HL-60 (cell line): ENCODE measurements at regions not wholly inside any gene's neighbourhood (a gene's known extent, or its start where the extent isn't known, plus 50 kb on each side); places are given as distances from the start of the nearest gene placed in this dataset.

Experiments used
- GABPA ChIP-seq: IDR thresholded peaks from 2 replicates; pipeline ENCODE4 v1.6.1; 2012; ENCODE audit warnings: low read depth
- POLR2AphosphoS5 ChIP-seq: IDR thresholded peaks from 2 replicates; pipeline ENCODE4 v1.6.1; 2012; ENCODE audit warnings: low read depth
- SPI1 ChIP-seq: IDR thresholded peaks from 2 replicates; pipeline ENCODE4 v1.6.1; 2012; ENCODE audit warnings: low read depth, mild to moderate bottlenecking, borderline replicate concordance
- TF ChIP-seq, protein P1 (sequence below): IDR thresholded peaks from one replicate; pipeline ENCODE4 v1.5.1; 2011; ENCODE audit warnings: low read length, control low read depth, inconsistent platforms; ENCODE audit not compliant: insufficient read depth
- TF ChIP-seq, protein P2 (sequence below): IDR thresholded peaks from 2 replicates; pipeline ENCODE4 v1.6.1; 2012; ENCODE audit warnings: low read depth; ENCODE audit not compliant: insufficient replicate concordance

DNA sequence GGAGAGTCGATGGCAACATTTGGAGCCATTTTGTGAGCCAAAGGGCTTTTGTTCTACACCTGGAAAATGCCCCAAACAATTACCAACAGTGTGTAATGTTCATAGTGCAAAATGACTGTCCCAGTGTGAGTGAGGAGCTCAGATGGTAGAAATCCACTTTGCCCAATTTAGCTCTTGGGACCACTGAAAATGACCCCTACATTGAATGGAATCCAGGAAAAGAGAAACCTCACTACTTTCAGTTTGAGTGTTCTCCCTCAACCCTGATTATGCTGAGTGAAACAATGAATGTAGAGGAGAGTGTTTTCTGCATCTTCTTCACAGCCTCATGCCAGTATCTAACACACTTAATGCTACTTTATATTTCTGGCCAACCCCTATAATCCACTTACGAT, 84.9 kb upstream of the NRN1 start:
- TF ChIP-seq, protein P1, sequence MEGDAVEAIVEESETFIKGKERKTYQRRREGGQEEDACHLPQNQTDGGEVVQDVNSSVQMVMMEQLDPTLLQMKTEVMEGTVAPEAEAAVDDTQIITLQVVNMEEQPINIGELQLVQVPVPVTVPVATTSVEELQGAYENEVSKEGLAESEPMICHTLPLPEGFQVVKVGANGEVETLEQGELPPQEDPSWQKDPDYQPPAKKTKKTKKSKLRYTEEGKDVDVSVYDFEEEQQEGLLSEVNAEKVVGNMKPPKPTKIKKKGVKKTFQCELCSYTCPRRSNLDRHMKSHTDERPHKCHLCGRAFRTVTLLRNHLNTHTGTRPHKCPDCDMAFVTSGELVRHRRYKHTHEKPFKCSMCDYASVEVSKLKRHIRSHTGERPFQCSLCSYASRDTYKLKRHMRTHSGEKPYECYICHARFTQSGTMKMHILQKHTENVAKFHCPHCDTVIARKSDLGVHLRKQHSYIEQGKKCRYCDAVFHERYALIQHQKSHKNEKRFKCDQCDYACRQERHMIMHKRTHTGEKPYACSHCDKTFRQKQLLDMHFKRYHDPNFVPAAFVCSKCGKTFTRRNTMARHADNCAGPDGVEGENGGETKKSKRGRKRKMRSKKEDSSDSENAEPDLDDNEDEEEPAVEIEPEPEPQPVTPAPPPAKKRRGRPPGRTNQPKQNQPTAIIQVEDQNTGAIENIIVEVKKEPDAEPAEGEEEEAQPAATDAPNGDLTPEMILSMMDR: no peak
- TF ChIP-seq, protein P2, sequence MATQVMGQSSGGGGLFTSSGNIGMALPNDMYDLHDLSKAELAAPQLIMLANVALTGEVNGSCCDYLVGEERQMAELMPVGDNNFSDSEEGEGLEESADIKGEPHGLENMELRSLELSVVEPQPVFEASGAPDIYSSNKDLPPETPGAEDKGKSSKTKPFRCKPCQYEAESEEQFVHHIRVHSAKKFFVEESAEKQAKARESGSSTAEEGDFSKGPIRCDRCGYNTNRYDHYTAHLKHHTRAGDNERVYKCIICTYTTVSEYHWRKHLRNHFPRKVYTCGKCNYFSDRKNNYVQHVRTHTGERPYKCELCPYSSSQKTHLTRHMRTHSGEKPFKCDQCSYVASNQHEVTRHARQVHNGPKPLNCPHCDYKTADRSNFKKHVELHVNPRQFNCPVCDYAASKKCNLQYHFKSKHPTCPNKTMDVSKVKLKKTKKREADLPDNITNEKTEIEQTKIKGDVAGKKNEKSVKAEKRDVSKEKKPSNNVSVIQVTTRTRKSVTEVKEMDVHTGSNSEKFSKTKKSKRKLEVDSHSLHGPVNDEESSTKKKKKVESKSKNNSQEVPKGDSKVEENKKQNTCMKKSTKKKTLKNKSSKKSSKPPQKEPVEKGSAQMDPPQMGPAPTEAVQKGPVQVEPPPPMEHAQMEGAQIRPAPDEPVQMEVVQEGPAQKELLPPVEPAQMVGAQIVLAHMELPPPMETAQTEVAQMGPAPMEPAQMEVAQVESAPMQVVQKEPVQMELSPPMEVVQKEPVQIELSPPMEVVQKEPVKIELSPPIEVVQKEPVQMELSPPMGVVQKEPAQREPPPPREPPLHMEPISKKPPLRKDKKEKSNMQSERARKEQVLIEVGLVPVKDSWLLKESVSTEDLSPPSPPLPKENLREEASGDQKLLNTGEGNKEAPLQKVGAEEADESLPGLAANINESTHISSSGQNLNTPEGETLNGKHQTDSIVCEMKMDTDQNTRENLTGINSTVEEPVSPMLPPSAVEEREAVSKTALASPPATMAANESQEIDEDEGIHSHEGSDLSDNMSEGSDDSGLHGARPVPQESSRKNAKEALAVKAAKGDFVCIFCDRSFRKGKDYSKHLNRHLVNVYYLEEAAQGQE: no peak
- TF ChIP-seq POLR2AphosphoS5 (no peak), GABPA (no peak), SPI1 (no peak)
